HT-29 (cell line): ENCODE measurements at regions not wholly inside any gene's neighbourhood (a gene's known extent, or its start where the extent isn't known, plus 50 kb on each side); places are given as distances from the start of the nearest gene placed in this dataset.

Source experiments
- DNase-seq: peaks from one replicate; pipeline ENCODE4 v3.0.0-alpha.2; 2015; ENCODE audit warnings: low spot score

DNA sequence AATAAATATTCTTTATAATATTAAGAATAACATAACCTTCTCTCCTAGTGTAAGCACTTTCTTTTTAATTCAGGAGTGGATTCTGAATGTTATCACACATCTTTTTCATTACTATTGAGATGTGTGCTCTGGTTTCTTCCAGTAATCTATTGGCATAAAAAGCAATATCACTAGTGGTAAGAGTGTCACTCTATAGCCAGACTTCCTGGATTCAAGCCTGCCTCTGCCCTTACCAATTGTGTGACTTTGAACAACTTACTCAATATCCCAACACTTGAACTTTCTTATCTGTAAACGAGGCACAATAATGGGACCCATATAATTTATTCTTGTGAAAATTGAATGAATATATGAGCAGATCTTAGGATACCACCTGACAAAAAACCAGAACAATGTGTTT is 71.0 kb downstream of the SEM1 start:
- no peak for DNase-seq

- DNase-seq = no peak
Measured at GRCh38 chr7:96637522-96637921, 72.1 kb downstream of the SEM1 start.

GRCh38 chr7:96636979-96637378 is 72.7 kb downstream of the SEM1 start:
- no peak for DNase-seq

DNA sequence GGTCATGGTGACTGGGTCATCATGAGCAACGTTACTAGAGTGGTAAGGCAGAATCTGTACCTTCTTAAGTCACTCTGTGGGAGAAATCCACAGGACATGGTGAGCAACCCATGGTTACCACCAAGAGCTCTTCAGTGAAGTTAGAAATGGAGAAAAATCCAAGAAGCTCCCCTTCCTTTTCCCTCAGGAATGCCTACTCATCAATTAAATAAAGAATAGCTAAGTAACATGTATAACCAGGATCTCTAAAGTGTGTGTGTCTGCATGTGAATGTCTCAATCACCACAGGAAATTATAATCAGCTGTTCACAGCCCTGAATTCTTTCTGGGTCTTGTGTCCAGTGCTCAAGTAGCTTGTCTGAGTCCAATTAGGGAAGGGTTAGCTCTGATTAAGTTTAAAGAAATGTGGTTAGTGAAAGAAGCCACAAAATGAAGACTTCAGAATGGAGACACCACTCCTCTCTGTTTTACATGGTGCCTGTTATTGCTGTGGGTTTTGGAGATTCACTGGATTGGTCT is 73.2 kb downstream of the SEM1 start:
- DNase-seq = no peak

- DNase-seq = no peak
Measured at GRCh38 chr7:96629884-96630283, 79.8 kb downstream of the SEM1 start.

DNA sequence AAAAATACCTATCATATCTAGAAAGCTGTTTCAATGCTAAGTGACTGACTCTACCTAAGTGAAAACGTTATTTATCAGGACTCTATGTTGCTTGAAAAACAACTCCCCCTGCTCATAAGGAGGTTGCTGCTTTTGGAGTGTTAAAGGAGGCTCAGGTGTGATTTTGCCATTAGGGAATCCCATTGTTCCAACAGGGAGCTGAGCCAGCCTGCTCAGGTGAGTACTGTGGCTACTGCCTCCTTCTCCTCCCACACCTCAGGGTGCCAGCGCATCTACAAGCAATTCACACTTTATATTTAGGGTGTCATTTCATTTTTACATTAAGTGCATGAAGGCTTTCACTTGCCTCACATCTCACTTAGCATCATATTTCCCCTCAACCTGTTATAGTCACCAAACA is 84.7 kb downstream of the SEM1 start:
- DNase-seq = no peak

- DNase-seq = no peak
Measured at GRCh38 chr7:96621932-96622331, 87.7 kb downstream of the SEM1 start.

DNA sequence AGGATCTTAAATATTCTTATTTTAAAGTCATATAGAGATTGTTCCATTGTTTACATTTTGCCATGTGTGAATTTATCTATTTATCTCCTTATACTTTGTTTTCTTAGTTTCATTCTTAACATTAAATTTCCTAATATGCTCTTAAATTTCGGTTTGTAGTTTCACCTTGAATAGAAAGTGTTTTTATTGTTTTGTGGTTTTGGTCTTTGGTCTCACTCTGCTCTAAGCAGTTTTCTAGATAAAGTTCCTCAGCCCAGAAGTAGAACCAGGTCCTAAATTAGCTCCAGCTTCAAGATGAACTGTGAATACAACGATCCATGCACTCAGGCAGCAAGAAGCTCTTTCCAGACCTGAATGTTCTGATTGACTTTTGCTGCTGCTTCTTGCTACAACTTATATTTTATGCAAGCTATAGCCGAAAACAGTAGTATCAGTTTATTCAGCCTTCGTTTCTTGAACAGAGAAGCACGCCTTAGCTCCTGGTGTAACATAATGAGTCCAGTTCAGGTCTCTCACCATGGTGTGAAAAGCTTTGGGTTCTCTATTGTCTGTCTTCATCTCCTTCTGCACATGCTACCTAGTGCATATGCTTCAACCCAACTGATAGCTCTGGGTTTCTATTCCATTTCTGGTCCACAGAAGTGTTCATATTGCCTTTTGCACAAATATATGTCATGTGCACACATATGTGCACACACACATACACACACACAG is 95.3 kb downstream of the SEM1 start:
- DNase-seq = no peak

DNA sequence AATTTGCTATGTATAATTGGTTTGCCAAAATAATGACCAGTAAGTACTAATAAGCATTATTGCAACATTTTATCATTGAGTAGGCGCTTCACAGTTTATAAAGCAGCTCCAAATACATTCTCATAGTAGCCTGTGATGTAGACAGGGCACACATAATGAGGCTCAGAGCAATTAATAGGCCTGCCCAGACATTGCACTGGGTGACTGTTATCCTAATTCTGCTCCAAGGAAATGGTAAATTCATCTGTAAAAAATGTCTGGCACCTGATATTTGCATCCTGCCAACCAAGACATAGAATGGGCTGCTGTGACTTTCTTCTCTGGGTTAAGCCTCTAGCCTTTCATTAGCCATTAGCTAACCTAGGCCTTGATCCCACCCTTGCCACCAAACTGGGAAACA is 97.6 kb downstream of the SEM1 start:
- DNase-seq = no peak

GRCh38 chr7:96605045-96605716 is 104.5 kb downstream of the SEM1 start:
- DNase-seq = no peak

GRCh38 chr7:96599288-96599936 is 110.2 kb downstream of the SEM1 start:
- no peak for DNase-seq

- DNase-seq = no peak
Measured at GRCh38 chr7:96598421-96598820, 111.2 kb downstream of the SEM1 start.

GRCh38 chr7:96596120-96596826 is 113.4 kb downstream of the SEM1 start:
- peak; percentile 69 for DNase-seq

- DNase-seq = no peak
Measured at GRCh38 chr7:96591900-96592676, 117.6 kb downstream of the SEM1 start.

- no peak for DNase-seq
Measured at GRCh38 chr7:96591159-96591899, 118.3 kb downstream of the SEM1 start.

GRCh38 chr7:96589038-96589437 is 120.6 kb downstream of the SEM1 start:
- DNase-seq = no peak

GRCh38 chr7:96579119-96579518 is 130.5 kb downstream of the SEM1 start:
- DNase-seq = no peak

DNA sequence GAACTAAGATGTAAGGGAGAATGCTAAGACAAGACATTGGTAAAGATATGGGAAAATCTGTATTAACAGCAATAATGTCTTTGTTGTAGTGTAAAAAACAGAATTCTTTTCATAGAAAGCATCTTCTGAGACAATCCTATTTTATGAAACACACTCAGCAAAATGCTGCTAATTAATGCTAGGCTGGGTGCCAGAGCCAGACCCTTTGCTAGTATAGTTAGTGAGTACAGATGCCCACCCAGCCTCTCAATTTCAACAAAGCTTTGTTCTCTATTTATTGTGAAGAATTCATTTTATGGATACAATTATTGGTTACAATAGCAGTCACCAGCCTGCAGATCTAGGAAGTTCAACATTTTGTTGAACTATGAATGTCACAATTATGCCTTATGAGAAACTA is 131.0 kb downstream of the SEM1 start:
- DNase-seq = no peak

- no peak for DNase-seq
Measured at GRCh38 chr7:96563409-96563808, 146.2 kb downstream of the SEM1 start.

DNA sequence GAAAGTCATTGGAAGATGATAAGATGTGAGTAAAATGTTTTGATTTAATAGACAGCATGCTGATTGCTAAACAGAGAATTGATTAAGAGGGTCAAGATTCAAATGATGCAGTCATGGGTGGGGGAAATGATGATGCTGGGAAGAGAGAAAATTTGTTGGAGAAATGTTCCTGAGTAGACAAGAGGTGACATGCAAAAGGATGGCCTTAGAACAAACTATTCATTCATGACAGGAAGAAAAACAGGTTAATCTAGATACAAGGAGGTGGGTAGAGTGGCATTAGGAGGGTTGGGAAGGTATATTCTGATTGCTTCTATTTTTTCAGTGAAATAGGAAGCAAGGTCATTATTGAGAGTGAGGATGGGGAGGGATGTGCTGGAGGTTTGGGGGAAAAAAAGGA is 146.7 kb downstream of the SEM1 start:
- DNase-seq = no peak

DNA sequence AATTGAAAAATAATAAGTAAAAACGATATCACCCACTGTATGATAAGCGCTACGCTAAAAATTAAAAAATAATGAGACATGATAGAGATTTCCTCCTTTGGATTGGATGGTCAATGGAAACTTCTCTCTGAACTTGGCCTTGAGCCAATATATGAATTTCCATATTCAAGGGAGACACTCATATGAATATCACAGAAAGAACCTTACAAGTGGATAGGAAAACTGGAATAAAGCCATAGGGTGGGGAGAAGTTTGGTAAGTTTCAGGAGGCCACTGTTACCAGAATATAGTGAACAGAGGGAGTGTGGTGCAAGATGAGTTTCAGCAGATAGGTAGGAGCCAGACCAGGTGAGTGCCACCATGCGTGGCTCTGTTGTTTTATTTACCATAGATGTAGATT is 147.2 kb downstream of the SEM1 start:
- DNase-seq = no peak
